ENCODE measurements at regions not wholly inside any gene's neighbourhood (a gene's known extent, or its start where the extent isn't known, plus 50 kb on each side); places are given as distances from the start of the nearest gene placed in this dataset.
A peak's percentile ranks its signal among the peaks of the same experiment; 100 is the strongest.
"Not testable (repeated sequence)": the region's sequence is repeated elsewhere in the genome, so short reads cannot be mapped to it uniquely, and the experiment has no call there.

DNA sequence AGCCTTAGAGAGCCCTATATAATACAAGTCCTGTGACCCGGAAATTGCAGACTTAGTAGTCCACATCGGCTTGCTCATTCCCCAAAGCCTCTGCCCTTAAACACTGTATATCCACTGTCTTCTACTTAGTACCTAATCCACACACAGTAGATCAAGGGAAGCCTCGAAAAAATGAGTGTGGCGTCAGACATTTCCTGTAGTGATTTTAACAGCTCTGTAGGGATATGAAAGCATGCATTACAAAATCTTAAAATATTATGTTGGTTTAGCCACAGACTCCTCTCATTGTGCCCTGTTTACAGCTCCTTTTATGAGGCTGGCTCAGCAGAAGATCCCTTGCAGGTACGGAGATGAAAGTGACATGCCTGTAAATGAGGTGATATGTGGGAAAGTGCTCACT is 416.3 kb downstream of the LIG4 start:
- DNase-seq (peak; percentile 69), ATAC-seq (peak; percentile 92)
- Histone ChIP-seq H3K4me2 (ENCODE audit: low read length) (peak overlapping the region; percentile 72), H3K9me2 (replicated peaks; ENCODE audit: low read length) (no peaks in the 10 kb centered on the region), H2AFZ (ENCODE audit: low read length) (peak overlapping the region; percentile 59), H3K27me3 (ENCODE audit: low read length) (no peaks in the 10 kb centered on the region), H3K36me3 (ENCODE audit: low read depth, low read length) (no peaks in the 10 kb centered on the region), H3K4me1 (ENCODE audit: insufficient read depth, low read length) (peaks cover 23% of the 10 kb centered on the region), H3K9me3 (ENCODE audit: low read length) (no peaks in the 10 kb centered on the region), H3K27ac (ENCODE audit: low read length) (peak overlapping the region; percentile 49), H4K20me1 (ENCODE audit: low read length) (no peaks in the 10 kb centered on the region), H3K79me2 (ENCODE audit: low read length) (no peaks in the 10 kb centered on the region), H3K4me3 (ENCODE audit: low read length) (peak overlapping the region; percentile 45), H3F3A (ENCODE audit: low read length, unreplicated experiment) (no peaks in the 10 kb centered on the region), H3K9ac (ENCODE audit: low read length) (no peak overlapping the region; the same call in 1 of the 2 replicates)
- no TSS peak for BruUV-seq (replicated peaks)
- ChIA-PET POLR2A (ENCODE audit: unreplicated experiment) (interaction anchor here (0.6 kb wide), 2 partner anchors 37 to 54 kb away, joined by 4 to 5 read pairs; no protein-coding TSS in a partner anchor), CTCF (interaction anchor here (0.7 to 1.0 kb wide), 2 partner anchors 57 to 58 kb away, joined by 3 read pairs; no protein-coding TSS in a partner anchor)
- intact Hi-C loops (cut with micrococcal nuclease): loop anchor here (1.0 to 2.0 kb wide), 4 partner anchors 8 to 426 kb away; no protein-coding TSS in a partner anchor
- TF ChIP-seq, protein P1, sequence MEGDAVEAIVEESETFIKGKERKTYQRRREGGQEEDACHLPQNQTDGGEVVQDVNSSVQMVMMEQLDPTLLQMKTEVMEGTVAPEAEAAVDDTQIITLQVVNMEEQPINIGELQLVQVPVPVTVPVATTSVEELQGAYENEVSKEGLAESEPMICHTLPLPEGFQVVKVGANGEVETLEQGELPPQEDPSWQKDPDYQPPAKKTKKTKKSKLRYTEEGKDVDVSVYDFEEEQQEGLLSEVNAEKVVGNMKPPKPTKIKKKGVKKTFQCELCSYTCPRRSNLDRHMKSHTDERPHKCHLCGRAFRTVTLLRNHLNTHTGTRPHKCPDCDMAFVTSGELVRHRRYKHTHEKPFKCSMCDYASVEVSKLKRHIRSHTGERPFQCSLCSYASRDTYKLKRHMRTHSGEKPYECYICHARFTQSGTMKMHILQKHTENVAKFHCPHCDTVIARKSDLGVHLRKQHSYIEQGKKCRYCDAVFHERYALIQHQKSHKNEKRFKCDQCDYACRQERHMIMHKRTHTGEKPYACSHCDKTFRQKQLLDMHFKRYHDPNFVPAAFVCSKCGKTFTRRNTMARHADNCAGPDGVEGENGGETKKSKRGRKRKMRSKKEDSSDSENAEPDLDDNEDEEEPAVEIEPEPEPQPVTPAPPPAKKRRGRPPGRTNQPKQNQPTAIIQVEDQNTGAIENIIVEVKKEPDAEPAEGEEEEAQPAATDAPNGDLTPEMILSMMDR (conservative IDR thresholded peaks at IDR 0.05; ENCODE audit: low read depth, low read length): no peak
- TF ChIP-seq EZH2 (IDR thresholded peaks at IDR 0.05; ENCODE audit: low read length, unreplicated experiment) (no peak), EZH2phosphoT487 (IDR thresholded peaks at IDR 0.05; ENCODE audit: borderline replicate concordance, low read length) (no peak)

DNA sequence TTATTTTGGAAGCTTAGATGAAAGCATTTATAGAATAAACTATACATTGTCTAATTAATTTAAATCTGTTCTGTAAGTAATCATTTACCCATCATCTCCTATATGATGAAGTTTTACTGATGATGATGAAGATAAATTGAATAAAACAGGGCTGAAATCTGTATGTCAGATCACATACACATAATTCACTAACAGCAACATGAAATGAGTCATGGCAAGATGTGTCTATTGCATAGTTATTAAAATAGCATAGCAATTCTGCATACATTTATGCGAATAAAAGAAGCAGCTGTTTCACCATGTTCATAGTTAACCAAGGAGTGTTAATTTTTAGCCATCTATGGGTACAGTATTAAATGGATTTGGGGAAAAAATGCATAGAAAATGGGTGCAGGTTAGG is 424.9 kb downstream of the LIG4 start:
- no peak overlapping the region for H3K4me3 ChIP-seq (ENCODE audit: low read length)
- POLR2A ChIA-PET (ENCODE audit: unreplicated experiment): no interaction called here
- ATAC-seq (no peak), DNase-seq (no peak)
- no peak overlapping the region for H3K4me2 ChIP-seq (ENCODE audit: low read length)
- TF ChIP-seq EZH2phosphoT487 (IDR thresholded peaks at IDR 0.05; ENCODE audit: borderline replicate concordance, low read length) (no peak), EZH2 (IDR thresholded peaks at IDR 0.05; ENCODE audit: low read length, unreplicated experiment) (no peak)
- TF ChIP-seq, protein P1 (conservative IDR thresholded peaks at IDR 0.05; ENCODE audit: low read depth, low read length): no peak
- H3K27me3 ChIP-seq (ENCODE audit: low read length): no peaks in the 10 kb centered on the region
- H3K9me3 ChIP-seq (ENCODE audit: low read length): no peaks in the 10 kb centered on the region
- H2AFZ ChIP-seq (ENCODE audit: low read length): no peak overlapping the region
- BruUV-seq (replicated peaks): no TSS peak
- H3K9me2 ChIP-seq (replicated peaks; ENCODE audit: low read length): no peaks in the 10 kb centered on the region
- CTCF ChIA-PET: no interaction called here
- no peaks in the 10 kb centered on the region for H4K20me1 ChIP-seq (ENCODE audit: low read length)
- H3F3A ChIP-seq (ENCODE audit: low read length, unreplicated experiment): no peaks in the 10 kb centered on the region
- H3K27ac ChIP-seq (ENCODE audit: low read length): no peak overlapping the region
- no peaks in the 10 kb centered on the region for H3K4me1 ChIP-seq (ENCODE audit: insufficient read depth, low read length)
- intact Hi-C loops (cut with micrococcal nuclease): no loop called here
- H3K79me2 ChIP-seq (ENCODE audit: low read length): no peaks in the 10 kb centered on the region
- H3K9ac ChIP-seq (ENCODE audit: low read length): no peak overlapping the region
- no peaks in the 10 kb centered on the region for H3K36me3 ChIP-seq (ENCODE audit: low read depth, low read length)

DNA sequence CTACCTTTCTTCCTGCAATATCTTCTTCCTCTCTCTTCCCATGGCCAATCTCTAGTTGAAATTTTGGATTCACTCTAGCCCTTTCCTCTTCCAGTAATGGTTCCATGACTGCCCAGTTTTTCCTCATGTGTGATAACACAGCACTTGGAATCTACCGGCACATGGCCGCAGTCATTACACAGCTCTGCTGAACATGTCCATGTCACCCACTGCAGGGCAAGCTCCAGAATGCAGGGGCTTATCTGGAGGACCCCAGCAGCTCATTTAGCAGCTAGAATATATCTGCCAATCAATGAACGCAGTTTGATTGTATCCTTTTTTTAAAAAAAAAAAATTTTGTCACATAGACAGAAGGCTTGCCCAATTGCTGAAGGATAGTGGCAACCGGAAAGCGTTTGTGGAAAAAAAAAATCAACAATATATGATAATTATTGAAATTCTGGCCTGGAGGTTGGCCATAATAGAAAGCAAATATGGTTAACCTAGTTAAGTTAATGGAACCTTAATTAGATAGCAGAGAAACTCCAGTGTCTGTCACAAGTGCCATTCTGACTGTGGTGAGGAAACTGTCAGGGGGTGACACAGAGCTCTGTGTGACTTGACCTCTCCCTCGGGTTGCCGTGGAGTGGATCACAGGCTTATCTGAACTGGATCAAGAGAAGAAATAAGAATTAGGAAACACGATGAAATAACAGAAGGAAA is 426.7 kb downstream of the LIG4 start:
- POLR2A ChIA-PET (ENCODE audit: unreplicated experiment): no interaction called here
- ATAC-seq: no peak
- no peak for DNase-seq

DNA sequence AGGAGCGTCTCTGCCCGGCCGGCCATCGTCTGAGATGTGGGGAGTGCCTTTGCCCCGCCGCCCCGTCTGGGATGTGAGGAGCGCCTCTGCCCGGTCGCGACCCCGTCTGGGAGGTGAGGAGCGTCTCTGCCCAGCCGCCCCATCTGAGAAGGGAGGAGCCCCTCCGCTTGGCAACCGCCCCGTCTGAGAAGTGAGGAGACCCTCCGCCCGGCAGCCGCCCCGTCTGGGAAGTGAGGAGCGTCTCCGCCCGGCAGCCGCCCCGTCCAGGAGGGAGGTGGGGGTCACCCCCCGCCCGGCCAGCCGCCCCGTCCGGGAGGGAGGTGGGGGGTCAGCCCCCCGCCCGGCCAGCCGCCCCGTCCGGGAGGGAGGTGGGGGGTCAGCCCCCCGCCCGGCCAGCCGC is 432.7 kb downstream of the LIG4 start:
- BruUV-seq (replicated peaks); H3K4me1 ChIP-seq (ENCODE audit: insufficient read depth, low read length); H3K9me3 ChIP-seq (ENCODE audit: low read length); DNase-seq; intact Hi-C loops (cut with micrococcal nuclease); H4K20me1 ChIP-seq (ENCODE audit: low read length); H3K79me2 ChIP-seq (ENCODE audit: low read length); H3K36me3 ChIP-seq (ENCODE audit: low read depth, low read length); H3K9me2 ChIP-seq (replicated peaks; ENCODE audit: low read length); ATAC-seq; H3K27me3 ChIP-seq (ENCODE audit: low read length); CTCF ChIA-PET; H3K27ac ChIP-seq (ENCODE audit: low read length); H3K4me3 ChIP-seq (ENCODE audit: low read length); H3K9ac ChIP-seq (ENCODE audit: low read length); H3F3A ChIP-seq (ENCODE audit: low read length, unreplicated experiment); POLR2A ChIA-PET (ENCODE audit: unreplicated experiment); H3K4me2 ChIP-seq (ENCODE audit: low read length); H2AFZ ChIP-seq (ENCODE audit: low read length): not testable (repeated sequence)

More for the DNA sequence above, 426.7 kb downstream of the LIG4 start:
- H3K9me3 ChIP-seq (ENCODE audit: low read length): no peaks in the 10 kb centered on the region
- H3K4me3 ChIP-seq (ENCODE audit: low read length): no peak overlapping the region
- no peaks in the 10 kb centered on the region for H3K9me2 ChIP-seq (replicated peaks; ENCODE audit: low read length)
- no peak overlapping the region for H3K9ac ChIP-seq (ENCODE audit: low read length)
- no peak overlapping the region for H3K27ac ChIP-seq (ENCODE audit: low read length)
- no peaks in the 10 kb centered on the region for H3K79me2 ChIP-seq (ENCODE audit: low read length)
- no peaks in the 10 kb centered on the region for H3K4me1 ChIP-seq (ENCODE audit: insufficient read depth, low read length)
- BruUV-seq (replicated peaks): no TSS peak
- H3K36me3 ChIP-seq (ENCODE audit: low read depth, low read length): no peaks in the 10 kb centered on the region
- no peak overlapping the region for H2AFZ ChIP-seq (ENCODE audit: low read length)
- CTCF ChIA-PET: no interaction called here
- no peaks in the 10 kb centered on the region for H3F3A ChIP-seq (ENCODE audit: low read length, unreplicated experiment)
- TF ChIP-seq EZH2 (IDR thresholded peaks at IDR 0.05; ENCODE audit: low read length, unreplicated experiment) (no peak), EZH2phosphoT487 (IDR thresholded peaks at IDR 0.05; ENCODE audit: borderline replicate concordance, low read length) (no peak)
- TF ChIP-seq, protein P1 (conservative IDR thresholded peaks at IDR 0.05; ENCODE audit: low read depth, low read length): no peak
- intact Hi-C loops (cut with micrococcal nuclease): no loop called here
- no peaks in the 10 kb centered on the region for H3K27me3 ChIP-seq (ENCODE audit: low read length)
- H3K4me2 ChIP-seq (ENCODE audit: low read length): no peak overlapping the region
- no peaks in the 10 kb centered on the region for H4K20me1 ChIP-seq (ENCODE audit: low read length)

All from PC-3 (cell line).